Suprapubic skin (tissue), 4 donors: ENCODE measurements at regions not wholly inside any gene's neighbourhood (a gene's known extent, or its start where the extent isn't known, plus 50 kb on each side); places are given as distances from the start of the nearest gene placed in this dataset.
"Not testable (repeated sequence)": the region's sequence is repeated elsewhere in the genome, so short reads cannot be mapped to it uniquely, and the experiment has no call there.

Experiments used
- DNase-seq, 2 donors: peaks; one replicate each; pipeline ENCODE4 v3.0.0-alpha.2; 2019; ENCODE audit warnings: low spot score in 2 of 2
- H3K27ac ChIP-seq: fragments of 200-600 bp; sonication (generic); one replicate; pipeline ENCODE4 v1.5.1; 2019
- H3K27me3 ChIP-seq: fragments of 200-600 bp; sonication (generic); one replicate; pipeline ENCODE4 v1.5.1; 2019
- H3K36me3 ChIP-seq: fragments of 200-600 bp; sonication (generic); one replicate; pipeline ENCODE4 v1.5.1; 2019
- H3K4me1 ChIP-seq: fragments of 200-600 bp; sonication (generic); one replicate; pipeline ENCODE4 v1.5.1; 2019
- H3K4me3 ChIP-seq: fragments of 200-600 bp; sonication (generic); one replicate; pipeline ENCODE4 v1.5.1; 2019; ENCODE audit warnings: mild to moderate bottlenecking
- H3K9me3 ChIP-seq: fragments of 200-600 bp; sonication (generic); one replicate; pipeline ENCODE4 v1.5.1; 2019
- EP300 ChIP-seq: sonication (generic); formaldehyde crosslinking; IDR thresholded peaks from one replicate; pipeline ENCODE4 v1.6.1; 2017; ENCODE audit warnings: antibody characterized with exemption
- POLR2A ChIP-seq, 2 donors: fragments of 450-650 bp; IDR thresholded peaks; one replicate each; pipeline ENCODE4 v1.6.1; 2017; ENCODE audit warnings: antibody characterized with exemption in 2 of 2, mild to moderate bottlenecking in 2 of 2, moderate library complexity in 2 of 2
- POLR2AphosphoS5 ChIP-seq, 3 donors: sonication (generic); formaldehyde crosslinking; IDR thresholded peaks; one replicate each; pipeline ENCODE4 v1.6.1; 2017; ENCODE audit warnings: antibody characterized with exemption in 3 of 3
- WGBS: methylation state at CpG from one replicate; pipeline ENCODE4 v1.1.5; 2018; 5-methylcytosine and 5-hydroxymethylcytosine counted together
- TF ChIP-seq, protein P1 (sequence below), 2 donors: fragments of 200-600 bp in 1 of 2; fragments of 450-650 bp in 1 of 2; sonication (generic) in 1 of 2; IDR thresholded peaks; one replicate each; pipeline ENCODE4 v1.5.1; 2016 to 2019; ENCODE audit warnings: antibody characterized with exemption in 2 of 2, mild to moderate bottlenecking in 1 of 2, moderate library complexity in 1 of 2

DNA sequence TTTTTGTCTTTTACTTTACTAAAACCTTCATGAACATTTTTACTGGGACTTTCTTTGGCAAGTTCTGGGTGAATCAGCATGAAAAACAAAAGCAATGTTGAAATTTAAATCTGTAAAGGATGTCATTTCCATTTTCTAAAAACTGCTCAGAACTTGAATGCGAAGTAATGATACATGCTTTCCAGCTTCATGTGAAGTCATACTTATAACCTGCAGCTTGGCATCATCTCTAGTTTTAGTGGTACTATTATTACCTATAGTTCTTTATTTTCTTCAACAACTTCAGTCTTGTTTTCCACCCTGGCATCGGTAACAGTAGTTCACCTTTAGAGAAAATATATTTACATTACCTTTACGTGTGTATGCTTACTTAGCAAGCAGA, 421.4 kb upstream of the DIPK2B start:
- Histone ChIP-seq H3K4me1 (peaks cover 11% of the 10 kb centered on the region), H3K27me3 (no peaks in the 10 kb centered on the region), H3K36me3 (no peaks in the 10 kb centered on the region), H3K27ac (peak overlapping the region; percentile 41), H3K4me3 (no peak overlapping the region), H3K9me3 (no peaks in the 10 kb centered on the region)
- WGBS = 58% methylated on average over 3 of the region's 3 CpGs
- TF ChIP-seq POLR2A (IDR thresholded peaks at IDR 0.05) (no peak), EP300 (no peak), POLR2AphosphoS5 (IDR thresholded peaks at IDR 0.05) (no peak)
- TF ChIP-seq, protein P1, sequence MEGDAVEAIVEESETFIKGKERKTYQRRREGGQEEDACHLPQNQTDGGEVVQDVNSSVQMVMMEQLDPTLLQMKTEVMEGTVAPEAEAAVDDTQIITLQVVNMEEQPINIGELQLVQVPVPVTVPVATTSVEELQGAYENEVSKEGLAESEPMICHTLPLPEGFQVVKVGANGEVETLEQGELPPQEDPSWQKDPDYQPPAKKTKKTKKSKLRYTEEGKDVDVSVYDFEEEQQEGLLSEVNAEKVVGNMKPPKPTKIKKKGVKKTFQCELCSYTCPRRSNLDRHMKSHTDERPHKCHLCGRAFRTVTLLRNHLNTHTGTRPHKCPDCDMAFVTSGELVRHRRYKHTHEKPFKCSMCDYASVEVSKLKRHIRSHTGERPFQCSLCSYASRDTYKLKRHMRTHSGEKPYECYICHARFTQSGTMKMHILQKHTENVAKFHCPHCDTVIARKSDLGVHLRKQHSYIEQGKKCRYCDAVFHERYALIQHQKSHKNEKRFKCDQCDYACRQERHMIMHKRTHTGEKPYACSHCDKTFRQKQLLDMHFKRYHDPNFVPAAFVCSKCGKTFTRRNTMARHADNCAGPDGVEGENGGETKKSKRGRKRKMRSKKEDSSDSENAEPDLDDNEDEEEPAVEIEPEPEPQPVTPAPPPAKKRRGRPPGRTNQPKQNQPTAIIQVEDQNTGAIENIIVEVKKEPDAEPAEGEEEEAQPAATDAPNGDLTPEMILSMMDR (IDR thresholded peaks at IDR 0.05) = no peak
- no peak for DNase-seq

DNA sequence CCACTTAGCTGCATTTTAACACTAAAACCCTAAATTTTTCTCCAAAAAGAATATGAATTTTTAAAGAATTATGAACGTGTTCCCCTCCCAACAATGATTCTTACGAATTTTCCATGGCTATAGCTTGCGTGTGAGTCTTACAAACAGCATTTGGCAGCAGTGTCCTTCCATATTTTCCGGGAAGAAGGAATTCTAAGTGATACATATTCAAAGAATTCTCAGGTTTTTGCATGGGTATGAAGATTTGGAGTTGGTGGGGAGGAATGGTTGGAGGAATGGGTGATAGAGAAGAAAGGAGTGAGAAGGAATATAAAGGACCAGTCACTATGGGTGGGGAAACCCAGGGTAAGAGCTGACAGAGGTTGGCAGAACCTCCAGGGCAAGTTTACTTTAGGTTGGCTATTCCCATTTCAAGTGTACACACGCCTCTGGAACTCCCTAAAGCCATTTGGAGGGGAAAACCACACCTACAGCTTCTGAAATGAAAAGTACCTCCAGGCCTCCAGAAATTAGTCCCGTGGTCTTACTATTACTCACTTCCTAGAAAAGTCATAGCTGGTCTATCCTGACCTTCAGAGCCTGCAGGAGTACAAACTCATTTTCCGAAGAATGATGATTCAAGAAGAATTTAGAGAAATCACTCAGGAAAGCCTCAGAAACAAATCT, 420.8 kb upstream of the DIPK2B start:
- TF ChIP-seq POLR2A (IDR thresholded peaks at IDR 0.05) = no peak
- TF ChIP-seq EP300 = no peak
- TF ChIP-seq POLR2AphosphoS5 (IDR thresholded peaks at IDR 0.05) = no peak
- TF ChIP-seq, protein P1 (IDR thresholded peaks at IDR 0.05) = no peak
- Histone ChIP-seq H3K9me3 (no peaks in the 10 kb centered on the region), H3K27me3 (no peaks in the 10 kb centered on the region), H3K27ac (peak overlapping the region; percentile 41), H3K36me3 (no peaks in the 10 kb centered on the region), H3K4me1 (peaks cover 11% of the 10 kb centered on the region), H3K4me3 (no peak overlapping the region)
- DNase-seq = no peak
- WGBS = 52% methylated on average over 7 of the region's 7 CpGs

DNA sequence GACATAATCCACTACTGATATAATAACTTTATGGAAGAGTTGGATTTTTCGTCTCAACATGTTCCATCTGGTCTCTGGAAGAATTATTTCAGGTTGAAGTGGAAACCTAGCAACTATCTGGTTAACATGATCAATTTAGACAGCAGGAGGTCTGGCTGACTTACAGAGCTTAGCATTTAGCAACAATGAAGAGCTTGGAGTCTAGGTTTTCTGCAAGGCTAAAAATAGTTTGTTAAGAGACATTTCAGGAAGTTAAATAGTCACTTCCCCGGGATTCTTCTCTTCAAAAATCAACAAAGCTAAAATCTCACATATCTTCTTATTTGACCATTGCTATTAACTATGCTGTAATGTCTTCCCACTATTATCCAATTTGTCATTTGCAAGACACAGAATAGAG, 418.6 kb upstream of the DIPK2B start:
- Histone ChIP-seq H3K4me3 (no peak overlapping the region), H3K27me3 (no peaks in the 10 kb centered on the region), H3K27ac (no peak overlapping the region), H3K4me1 (peaks cover 11% of the 10 kb centered on the region), H3K36me3 (no peaks in the 10 kb centered on the region), H3K9me3 (no peaks in the 10 kb centered on the region)
- no peak for DNase-seq
- 34% methylated on average over 2 of the region's 2 CpGs for WGBS
- TF ChIP-seq, protein P1 (IDR thresholded peaks at IDR 0.05) = no peak
- TF ChIP-seq POLR2A (IDR thresholded peaks at IDR 0.05) (no peak), POLR2AphosphoS5 (IDR thresholded peaks at IDR 0.05) (no peak), EP300 (no peak)

DNA sequence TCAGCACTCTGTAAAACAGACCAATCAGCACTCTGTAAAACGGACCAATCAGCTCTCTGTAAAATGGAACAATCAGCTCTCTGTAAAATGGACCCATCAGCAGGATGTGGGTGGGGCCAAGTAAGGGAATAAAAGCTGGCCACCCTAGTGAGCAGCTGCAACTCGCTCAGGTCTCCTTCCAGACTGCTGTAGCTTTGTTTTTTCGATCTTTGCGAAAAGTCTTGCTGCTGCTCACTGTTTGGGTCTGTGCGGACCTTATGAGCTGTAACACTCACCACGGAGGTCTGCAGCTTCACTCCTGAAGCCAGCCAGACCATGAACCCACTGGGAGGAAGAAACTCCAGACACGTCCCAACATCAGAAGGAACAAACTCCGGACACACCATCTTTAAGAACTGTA, 414.9 kb upstream of the DIPK2B start:
- H3K27me3 ChIP-seq, H3K4me3 ChIP-seq, H3K4me1 ChIP-seq, H3K27ac ChIP-seq, H3K9me3 ChIP-seq, DNase-seq, H3K36me3 ChIP-seq: not testable (repeated sequence)
- 78% methylated on average over 8 of the region's 8 CpGs for WGBS

DNA sequence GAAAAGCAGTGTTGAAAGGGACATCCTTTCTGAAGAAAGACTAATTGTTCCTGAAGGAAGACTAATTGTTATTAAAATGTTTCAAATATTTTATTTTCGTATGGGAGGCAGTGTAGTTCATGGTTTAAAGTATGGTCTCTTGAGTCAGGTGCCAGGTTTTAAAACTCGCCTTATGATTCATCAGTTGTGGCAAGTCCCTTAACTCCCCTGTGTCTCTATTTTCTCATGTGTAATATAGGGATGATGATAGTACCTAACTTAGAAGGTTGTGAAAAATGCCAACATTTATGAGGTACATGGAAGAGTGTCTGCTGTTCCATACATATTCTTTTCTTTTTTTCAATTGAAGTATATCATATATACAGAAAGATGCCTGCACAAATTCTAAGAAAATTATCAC, 414.2 kb upstream of the DIPK2B start:
- 54% methylated on average over 2 of the region's 2 CpGs for WGBS
- H3K4me3 ChIP-seq = no peak overlapping the region
- H3K27ac ChIP-seq = no peak overlapping the region
- H3K27me3 ChIP-seq = no peaks in the 10 kb centered on the region
- H3K36me3 ChIP-seq = no peaks in the 10 kb centered on the region
- no peaks in the 10 kb centered on the region for H3K9me3 ChIP-seq
- H3K4me1 ChIP-seq = no peaks in the 10 kb centered on the region
- no peak for DNase-seq
- no peak for TF ChIP-seq POLR2A (IDR thresholded peaks at IDR 0.05)
- no peak for TF ChIP-seq POLR2AphosphoS5 (IDR thresholded peaks at IDR 0.05)
- TF ChIP-seq EP300 = no peak
- TF ChIP-seq, protein P1 (IDR thresholded peaks at IDR 0.05) = no peak

DNA sequence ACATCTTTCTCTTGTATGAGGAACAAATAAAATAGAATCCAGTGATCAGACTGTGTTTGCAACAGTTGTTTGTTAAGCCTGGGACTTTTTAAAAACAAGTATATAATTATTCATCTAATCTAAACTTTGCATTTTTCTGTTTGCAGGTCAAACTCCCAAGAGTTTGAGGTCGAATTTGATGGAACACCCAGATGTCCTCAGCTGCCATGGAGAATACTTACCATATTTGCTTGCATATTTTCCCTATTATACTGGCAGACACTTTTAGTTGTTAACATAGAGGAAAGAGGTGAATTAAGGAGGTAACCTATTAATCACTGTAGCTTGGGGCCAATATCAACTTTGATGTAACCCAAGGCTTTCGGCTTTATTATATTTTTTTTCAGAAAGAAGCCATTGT, 401.5 kb upstream of the DIPK2B start:
- WGBS = 39% methylated on average over 2 of the region's 2 CpGs
- no peaks in the 10 kb centered on the region for H3K27me3 ChIP-seq
- no peak overlapping the region for H3K4me3 ChIP-seq
- no peaks in the 10 kb centered on the region for H3K36me3 ChIP-seq
- no peaks in the 10 kb centered on the region for H3K4me1 ChIP-seq
- TF ChIP-seq, protein P1 (IDR thresholded peaks at IDR 0.05) = no peak
- TF ChIP-seq POLR2AphosphoS5 (IDR thresholded peaks at IDR 0.05) (no peak), POLR2A (IDR thresholded peaks at IDR 0.05) (no peak), EP300 (no peak)
- H3K27ac ChIP-seq = no peak overlapping the region
- no peaks in the 10 kb centered on the region for H3K9me3 ChIP-seq
- DNase-seq = no peak
